AG08395 (cell line): ENCODE measurements at regions not wholly inside any gene's neighbourhood (a gene's known extent, or its start where the extent isn't known, plus 50 kb on each side); places are given as distances from the start of the nearest gene placed in this dataset.
"Not testable (repeated sequence)": the region's sequence is repeated elsewhere in the genome, so short reads cannot be mapped to it uniquely, and the experiment has no call there.

Experiments used
- DNase-seq: peaks from one replicate; pipeline ENCODE4 v3.0.0; 2012; ENCODE audit warnings: mixed read lengths, low spot score

- DNase-seq: no peak
These were observed 157.4 kb upstream of the FOXG1 start for GRCh38 chr14:28608851-28609828.

DNA sequence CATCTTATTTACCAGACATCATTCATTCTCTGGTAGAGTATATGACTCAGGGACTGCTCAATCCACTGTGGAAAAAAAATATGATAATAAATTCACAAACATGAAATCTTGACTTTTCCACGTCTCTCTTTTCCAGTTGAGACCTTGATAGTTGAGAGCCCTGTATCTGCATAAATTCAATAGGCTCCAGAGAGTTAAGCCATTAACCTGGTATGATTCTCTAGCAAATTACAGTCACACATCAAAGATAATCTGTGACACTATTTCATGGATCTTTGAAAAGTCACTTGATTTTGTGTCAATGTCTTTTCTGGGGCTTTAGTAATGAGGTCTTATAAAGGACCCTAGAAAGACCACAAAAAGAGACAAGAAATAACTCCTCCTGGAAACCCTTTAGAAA is 154.2 kb upstream of the FOXG1 start:
- no peak for DNase-seq

- DNase-seq: no peak
These were observed 153.1 kb upstream of the FOXG1 start for GRCh38 chr14:28613532-28613931.

DNA sequence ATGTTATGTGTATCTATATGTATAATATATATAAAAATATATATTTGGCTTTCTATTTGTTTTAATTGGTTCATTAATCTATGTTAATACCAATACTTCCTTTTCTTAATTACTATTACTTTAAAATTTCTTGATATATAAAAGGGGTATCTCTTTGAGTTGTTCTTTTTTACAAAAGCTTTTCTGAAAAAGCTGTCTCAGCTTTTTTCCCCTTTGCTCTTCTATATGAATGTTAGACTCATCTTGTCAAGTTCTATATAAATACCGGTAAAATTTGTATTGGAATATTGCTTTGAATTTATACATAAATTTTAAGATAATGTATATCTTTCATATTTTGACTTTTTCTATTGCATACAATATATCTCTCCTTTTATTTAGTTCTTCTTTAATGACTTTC is 139.8 kb upstream of the FOXG1 start:
- DNase-seq: no peak

- no peak for DNase-seq
These were observed 137.1 kb upstream of the FOXG1 start for GRCh38 chr14:28629328-28630004.

- no peak for DNase-seq
These were observed 136.5 kb upstream of the FOXG1 start for GRCh38 chr14:28630100-28630499.

DNA sequence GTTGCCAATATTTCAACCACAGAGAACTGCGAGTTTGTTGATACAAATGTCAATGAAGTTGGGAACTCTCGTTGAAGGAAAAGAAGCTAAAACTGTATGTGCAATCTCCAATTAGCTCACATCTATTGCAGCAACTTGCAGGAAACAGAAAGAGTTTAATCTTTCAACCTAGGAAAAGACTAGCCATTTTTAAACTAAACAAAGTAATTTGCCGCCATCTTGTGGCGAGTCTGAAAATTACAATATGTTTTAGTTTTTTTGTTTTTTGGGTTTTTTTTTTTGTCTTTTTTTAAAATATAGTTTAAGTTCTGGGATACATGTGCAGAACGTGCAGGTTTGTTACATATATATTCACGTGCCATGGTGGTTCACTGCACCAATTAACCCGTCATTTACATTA is 131.2 kb upstream of the FOXG1 start:
- DNase-seq: no peak

GRCh38 chr14:28635816-28636215 is 130.8 kb upstream of the FOXG1 start:
- DNase-seq: not testable (repeated sequence)

DNA sequence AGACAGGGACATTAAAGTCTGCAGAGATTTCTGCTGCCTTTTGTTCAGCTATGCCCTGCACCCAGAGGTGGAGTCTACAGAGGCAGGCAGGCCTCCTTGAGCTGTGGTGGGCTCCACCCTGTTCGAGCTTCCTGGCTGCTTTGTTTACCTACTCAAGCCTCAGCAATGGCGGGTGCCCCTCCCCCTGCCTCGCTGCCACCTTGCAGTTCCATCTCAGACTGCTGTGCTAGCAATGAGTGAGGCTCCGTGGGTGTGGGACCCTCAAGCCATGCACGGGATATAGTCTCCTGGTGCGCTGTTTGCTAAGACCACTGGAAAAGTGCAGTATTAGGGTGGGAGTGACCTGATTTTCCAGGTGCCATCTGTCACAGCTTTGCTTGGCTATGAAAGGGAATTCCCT is 125.4 kb upstream of the FOXG1 start:
- not testable (repeated sequence) for DNase-seq

DNA sequence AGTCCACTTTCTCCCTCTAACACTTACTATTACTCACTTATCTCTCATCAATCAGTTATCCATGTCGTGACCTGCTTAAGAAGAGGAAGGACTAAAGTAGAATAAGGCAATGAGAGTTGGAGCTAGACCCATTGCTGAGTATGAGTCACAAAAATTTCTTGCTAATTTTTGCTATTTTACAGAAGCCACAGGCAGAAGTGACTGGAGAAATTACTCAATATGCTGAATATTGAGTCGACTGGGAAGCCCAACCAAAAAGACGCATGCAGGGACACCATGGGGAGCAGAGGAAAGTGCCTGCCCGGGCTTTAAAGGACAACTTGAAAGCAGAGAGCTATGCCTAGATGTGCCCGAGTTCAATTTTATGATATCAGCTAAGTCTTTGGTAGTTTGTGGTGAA is 115.4 kb upstream of the FOXG1 start:
- no peak for DNase-seq

DNA sequence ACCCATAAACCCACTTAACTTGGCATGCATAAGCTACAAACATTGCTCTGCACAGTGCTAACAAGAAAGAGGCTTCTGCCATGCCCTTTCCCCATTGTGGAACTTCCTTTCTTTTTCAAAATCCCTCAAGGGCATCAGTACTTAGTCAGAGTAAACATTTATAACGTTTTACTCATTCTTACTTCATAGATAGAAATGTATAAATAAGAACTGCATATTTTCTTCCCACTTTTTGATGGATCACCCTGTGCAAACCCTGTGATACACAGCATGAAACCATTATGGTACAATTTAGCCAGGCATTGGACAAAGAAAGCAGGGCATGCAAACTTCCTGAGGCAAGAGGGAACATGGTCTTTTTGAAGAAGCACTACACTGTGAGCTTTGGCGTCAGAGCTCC is 113.8 kb upstream of the FOXG1 start:
- no peak for DNase-seq

- DNase-seq: no peak
These were observed 113.1 kb upstream of the FOXG1 start for GRCh38 chr14:28653521-28653920.

GRCh38 chr14:28656704-28657255 is 109.8 kb upstream of the FOXG1 start:
- DNase-seq: no peak

DNA sequence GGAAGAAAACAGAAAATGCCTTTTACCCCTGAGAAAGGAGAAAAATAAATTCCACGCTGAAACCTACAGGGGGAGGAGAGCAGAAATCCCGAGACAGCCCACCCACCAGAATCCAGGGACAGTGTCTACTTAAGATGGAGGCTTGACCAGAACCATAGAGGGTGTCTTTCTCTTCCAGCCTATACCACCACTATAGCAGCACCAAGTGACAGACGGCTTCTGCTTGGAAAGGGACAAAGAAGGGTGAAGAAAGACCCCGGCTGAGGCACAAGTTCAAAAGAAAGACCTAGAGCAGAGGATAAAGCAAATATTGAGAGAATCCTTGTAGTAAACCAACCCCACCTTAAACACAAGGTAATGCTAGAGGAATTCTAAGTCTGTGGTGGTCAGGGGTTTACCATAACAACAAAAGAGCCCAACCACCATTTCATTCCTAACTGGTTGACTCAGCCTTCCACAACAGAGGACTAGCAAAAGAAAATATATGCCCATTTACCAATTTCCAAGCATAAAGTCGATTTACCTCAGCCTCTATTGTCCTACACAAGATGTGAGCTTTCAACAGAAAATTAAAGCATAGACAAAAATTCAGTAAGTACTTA is 105.3 kb upstream of the FOXG1 start:
- no peak for DNase-seq

DNA sequence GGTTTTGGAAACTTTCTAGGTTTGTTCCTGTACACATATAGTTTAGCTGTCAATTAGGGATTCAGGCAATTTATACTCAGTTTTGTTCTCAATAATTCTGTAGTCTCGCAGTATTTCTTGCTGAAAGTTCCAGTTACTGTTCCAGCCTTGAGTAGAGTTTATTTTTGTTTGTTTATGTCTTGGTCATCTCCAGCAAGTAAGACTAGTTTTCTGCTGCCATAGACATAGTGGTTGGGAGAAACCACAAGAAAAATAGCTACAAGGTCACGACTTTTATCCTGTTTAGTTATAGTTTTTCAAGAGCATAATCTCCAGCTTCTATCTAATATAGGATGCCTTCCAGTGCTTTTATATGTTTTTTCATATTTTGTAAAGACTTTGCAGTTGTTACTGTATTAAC is 99.6 kb upstream of the FOXG1 start:
- no peak for DNase-seq

- DNase-seq: no peak
These were observed 95.2 kb upstream of the FOXG1 start for GRCh38 chr14:28671425-28671824.

DNA sequence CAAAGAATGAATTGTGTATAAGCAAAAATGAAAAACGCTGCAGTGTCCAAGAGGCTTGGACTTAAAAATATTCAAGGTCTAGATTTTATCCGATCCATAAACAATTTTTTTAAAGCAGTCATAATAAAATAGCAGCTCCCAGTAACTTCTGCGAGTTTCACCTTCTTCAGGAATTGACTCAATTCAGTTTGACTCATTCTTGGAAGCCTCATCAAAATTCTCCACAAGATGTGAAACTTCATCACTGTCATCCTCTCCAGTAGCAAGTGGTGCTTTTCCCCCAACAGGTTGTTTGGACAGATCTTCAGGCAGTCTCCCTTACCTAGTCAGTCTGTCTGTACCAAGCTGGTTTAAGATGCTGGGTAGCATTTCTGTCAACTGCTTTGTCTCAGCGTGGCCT is 93.5 kb upstream of the FOXG1 start:
- DNase-seq: no peak

GRCh38 chr14:28676479-28676878 is 90.1 kb upstream of the FOXG1 start:
- no peak for DNase-seq

DNA sequence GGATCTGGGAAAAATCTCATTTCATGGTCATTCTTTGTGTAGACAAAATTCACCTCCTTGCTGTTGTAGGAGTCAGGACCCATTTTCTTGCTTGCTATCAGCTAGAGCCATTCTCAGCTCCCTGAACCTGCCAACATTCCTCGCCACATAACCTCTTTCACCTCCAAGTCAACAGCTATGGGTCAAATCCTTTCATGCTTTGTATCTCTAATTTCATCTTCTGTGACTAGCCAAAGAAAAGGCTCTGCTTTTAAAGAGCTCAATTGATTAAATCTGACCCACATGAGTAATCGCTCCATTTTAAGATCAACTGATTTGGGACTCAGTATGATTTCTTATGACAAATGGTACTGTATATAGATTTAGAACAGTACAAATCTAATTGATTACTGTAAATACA is 89.2 kb upstream of the FOXG1 start:
- no peak for DNase-seq

DNA sequence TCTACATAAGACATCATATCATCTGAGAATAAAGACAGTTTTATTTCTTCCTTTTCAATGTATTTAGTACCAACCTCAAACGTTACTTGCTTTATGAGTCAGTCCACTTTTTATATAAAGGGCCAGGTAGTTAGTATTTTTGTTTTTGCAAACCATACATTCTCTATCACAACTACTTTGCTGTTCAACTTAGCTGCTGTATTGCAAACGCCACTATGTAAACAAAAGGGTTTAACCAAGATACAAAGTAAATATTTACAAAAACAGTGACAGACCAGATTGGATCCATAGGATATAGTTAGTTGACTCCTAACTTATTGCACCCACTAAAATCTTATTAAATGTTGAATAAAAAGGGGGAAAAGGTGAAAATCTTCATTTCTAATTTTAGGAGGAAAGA is 87.7 kb upstream of the FOXG1 start:
- no peak for DNase-seq

DNA sequence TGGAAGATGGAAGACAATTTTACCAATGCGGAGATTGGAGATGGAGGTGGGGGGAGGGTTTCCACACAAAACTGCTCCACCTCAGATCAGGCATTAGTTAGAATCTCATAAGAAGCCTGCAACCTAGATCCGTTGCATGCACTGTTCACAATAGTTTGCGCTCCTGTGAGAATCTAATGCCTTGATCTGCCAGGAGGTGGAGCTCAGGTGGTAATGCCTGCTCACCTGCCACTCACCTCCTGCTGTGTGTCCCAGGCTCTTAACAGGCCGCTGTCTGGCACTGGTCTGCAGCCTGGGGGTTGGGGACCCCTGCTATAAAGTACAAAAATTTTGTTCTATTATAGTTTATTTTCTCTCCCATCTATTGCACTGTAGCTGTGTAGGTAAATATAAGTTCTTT is 84.9 kb upstream of the FOXG1 start:
- no peak for DNase-seq

GRCh38 chr14:28690029-28690692 is 76.4 kb upstream of the FOXG1 start:
- DNase-seq: no peak
